ENCODE measurements at regions not wholly inside any gene's neighbourhood (a gene's known extent, or its start where the extent isn't known, plus 50 kb on each side); places are given as distances from the start of the nearest gene placed in this dataset.

DNA sequence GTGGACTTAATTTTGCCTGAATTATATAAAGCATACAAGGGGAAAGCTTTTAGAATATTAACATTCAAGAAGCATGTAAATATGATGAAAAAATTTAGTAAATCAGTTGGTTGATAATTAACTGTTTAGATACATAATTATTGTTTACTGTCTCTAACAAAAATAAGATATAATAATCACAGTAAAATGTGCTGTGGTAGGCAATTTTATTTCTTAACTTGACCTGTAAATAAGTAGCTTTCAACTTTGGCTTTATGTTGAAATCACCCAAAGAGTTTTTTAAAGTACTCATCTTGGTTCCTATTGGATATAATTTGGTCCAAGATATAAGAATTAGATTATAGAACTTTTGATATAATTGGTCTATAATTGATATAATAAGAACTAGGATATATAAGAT lies 1374.5 kb downstream of the NSUN3 start:
- no peak overlapping the region for H3K4me3 ChIP-seq (ENCODE audit: low read length)
- ATAC-seq, result no peak
- no peaks in the 10 kb centered on the region for H3K9me3 ChIP-seq (ENCODE audit: control insufficient read depth, low read length)
- no peak overlapping the region for H3K27ac ChIP-seq (ENCODE audit: low read length)
- H3K4me1 ChIP-seq (ENCODE audit: control insufficient read depth, insufficient read depth, low read length), result no peaks in the 10 kb centered on the region
- no peak for DNase-seq
- no peaks in the 10 kb centered on the region for H3K27me3 ChIP-seq (ENCODE audit: control insufficient read depth, insufficient read depth)
- intact Hi-C loops (cut with DNase I), result no loop called here

- Histone ChIP-seq H3K4me3 (ENCODE audit: low read length) (no peak overlapping the region), H3K27me3 (ENCODE audit: control insufficient read depth, insufficient read depth) (no peaks in the 10 kb centered on the region), H3K27ac (ENCODE audit: low read length) (no peak overlapping the region), H3K9me3 (ENCODE audit: control insufficient read depth, low read length) (no peaks in the 10 kb centered on the region), H3K4me1 (ENCODE audit: control insufficient read depth, insufficient read depth, low read length) (no peaks in the 10 kb centered on the region)
- ATAC-seq, result no peak
- DNase-seq, result no peak
- intact Hi-C loops (cut with DNase I), result no loop called here
These were observed 1375.4 kb downstream of the NSUN3 start for GRCh38 chr3:95438274-95438673.

DNA sequence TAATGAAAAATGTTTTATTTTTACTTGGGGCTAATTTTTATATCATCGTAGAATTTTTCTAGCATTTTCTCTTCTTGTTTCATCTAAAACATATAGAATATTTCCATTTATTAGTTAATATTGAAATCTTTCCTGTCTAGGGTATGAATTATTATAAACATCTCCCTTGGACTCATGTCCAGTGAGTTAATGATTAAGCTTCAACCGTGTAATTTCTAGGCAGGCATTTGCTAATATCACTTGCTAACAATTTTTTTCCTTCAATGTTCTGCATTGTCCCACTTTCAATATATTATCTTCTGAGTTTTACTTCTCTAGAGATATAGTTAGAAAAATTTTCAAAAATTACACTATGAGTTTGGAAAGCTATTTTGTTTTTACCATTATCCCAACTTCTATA lies 1371.6 kb upstream of the EPHA6 start:
- no peak overlapping the region for H3K27ac ChIP-seq (ENCODE audit: low read length)
- DNase-seq (no peak), ATAC-seq (no peak)
- 76% methylated on average over 2 of the region's 2 CpGs for WGBS
- intact Hi-C loops (cut with DNase I), result no loop called here
- no peaks in the 10 kb centered on the region for H3K9me3 ChIP-seq (ENCODE audit: control insufficient read depth, low read length)
- H3K4me3 ChIP-seq (ENCODE audit: low read length), result no peak overlapping the region
- no peaks in the 10 kb centered on the region for H3K4me1 ChIP-seq (ENCODE audit: control insufficient read depth, insufficient read depth, low read length)
- H3K27me3 ChIP-seq (ENCODE audit: control insufficient read depth, insufficient read depth), result no peaks in the 10 kb centered on the region

GRCh38 chr3:95449841-95450240 lies 1364.6 kb upstream of the EPHA6 start:
- H3K27me3 ChIP-seq (ENCODE audit: control insufficient read depth, insufficient read depth), result no peaks in the 10 kb centered on the region
- H3K4me3 ChIP-seq (ENCODE audit: low read length), result no peak overlapping the region
- WGBS, result 73% methylated on average over 1 of the region's 1 CpG
- H3K27ac ChIP-seq (ENCODE audit: low read length), result no peak overlapping the region
- DNase-seq (no peak), ATAC-seq (no peak)
- intact Hi-C loops (cut with DNase I), result no loop called here
- H3K4me1 ChIP-seq (ENCODE audit: control insufficient read depth, insufficient read depth, low read length), result no peaks in the 10 kb centered on the region
- no peaks in the 10 kb centered on the region for H3K9me3 ChIP-seq (ENCODE audit: control insufficient read depth, low read length)

DNA sequence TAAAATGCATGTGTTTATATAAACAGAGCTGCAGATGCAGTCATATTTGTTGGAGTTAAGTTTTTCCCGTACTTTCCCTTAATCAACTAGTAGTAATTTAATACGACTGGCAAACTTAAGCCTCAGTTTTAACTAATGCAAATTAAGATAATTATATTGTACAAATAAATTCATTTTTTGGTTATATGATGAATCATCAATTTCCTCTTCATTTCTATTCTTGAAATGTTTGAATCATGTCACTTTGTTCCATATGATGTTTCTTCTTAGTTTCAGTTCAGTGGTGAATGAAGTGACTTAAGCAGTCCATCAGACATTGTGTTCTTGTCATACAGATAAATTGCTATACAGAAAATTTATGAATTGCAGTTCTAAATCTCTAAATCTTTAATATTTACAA lies 1361.2 kb upstream of the EPHA6 start:
- Histone ChIP-seq H3K27ac (ENCODE audit: low read length) (no peak overlapping the region), H3K27me3 (ENCODE audit: control insufficient read depth, insufficient read depth) (no peaks in the 10 kb centered on the region), H3K4me1 (ENCODE audit: control insufficient read depth, insufficient read depth, low read length) (no peaks in the 10 kb centered on the region), H3K4me3 (ENCODE audit: low read length) (no peak overlapping the region), H3K9me3 (ENCODE audit: control insufficient read depth, low read length) (no peaks in the 10 kb centered on the region)
- no peak for DNase-seq
- WGBS, result 82% methylated on average over 2 of the region's 2 CpGs
- no peak for ATAC-seq
- intact Hi-C loops (cut with DNase I), result no loop called here

DNA sequence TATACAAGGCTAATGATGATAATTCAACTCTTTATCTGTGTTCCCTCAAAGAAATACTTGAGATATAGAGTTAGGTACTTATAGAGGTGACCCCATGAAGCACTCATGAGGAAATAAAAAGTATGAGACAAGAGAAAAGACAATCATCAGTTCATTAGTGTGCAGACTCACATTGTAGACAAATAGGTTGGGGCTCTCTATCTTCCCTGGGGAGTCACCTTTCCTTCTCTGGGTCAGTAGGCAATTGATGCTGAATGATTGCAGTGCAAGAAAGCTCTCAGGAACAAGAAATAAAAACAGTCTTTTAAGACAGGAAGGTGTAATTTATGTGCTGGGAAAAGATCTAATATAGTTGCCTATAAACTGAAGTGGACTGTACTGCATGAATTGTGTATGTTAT lies 1357.6 kb upstream of the EPHA6 start:
- Histone ChIP-seq H3K4me1 (ENCODE audit: control insufficient read depth, insufficient read depth, low read length) (peaks cover 2% of the 10 kb centered on the region), H3K27ac (ENCODE audit: low read length) (no peak overlapping the region), H3K9me3 (ENCODE audit: control insufficient read depth, low read length) (no peaks in the 10 kb centered on the region), H3K27me3 (ENCODE audit: control insufficient read depth, insufficient read depth) (no peaks in the 10 kb centered on the region), H3K4me3 (ENCODE audit: low read length) (no peak overlapping the region)
- intact Hi-C loops (cut with DNase I), result no loop called here
- DNase-seq (no peak), ATAC-seq (no peak)

DNA sequence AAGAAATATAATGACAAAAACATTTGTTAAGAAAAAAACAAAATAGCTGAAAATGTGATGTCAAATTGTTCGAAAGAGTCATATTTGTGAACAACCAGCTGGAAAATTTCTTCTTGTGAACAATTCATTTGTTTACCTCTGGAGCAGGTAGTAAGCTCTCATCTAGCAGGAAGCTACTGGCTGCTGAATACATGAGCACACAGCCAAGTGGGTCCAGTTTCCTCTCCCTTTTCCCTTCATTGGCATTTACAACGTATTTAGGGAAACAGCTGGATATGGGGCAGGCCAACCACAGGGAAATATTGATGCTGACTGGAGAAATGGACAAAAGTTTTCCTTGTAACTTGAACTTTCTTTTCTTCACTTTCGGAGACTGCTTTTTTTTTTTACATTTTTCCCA lies 1354.7 kb upstream of the EPHA6 start:
- peak in 1 of 3 donors; percentile 29 for DNase-seq
- 40% methylated on average over 3 of the region's 3 CpGs for WGBS
- ATAC-seq, result no peak
- Histone ChIP-seq H3K4me3 (ENCODE audit: low read length) (no peak overlapping the region), H3K4me1 (ENCODE audit: control insufficient read depth, insufficient read depth, low read length) (peaks cover 2% of the 10 kb centered on the region), H3K27ac (ENCODE audit: low read length) (no peak overlapping the region), H3K9me3 (ENCODE audit: control insufficient read depth, low read length) (no peaks in the 10 kb centered on the region), H3K27me3 (ENCODE audit: control insufficient read depth, insufficient read depth) (no peaks in the 10 kb centered on the region)
- intact Hi-C loops (cut with DNase I), result no loop called here

GRCh38 chr3:95460274-95460673 lies 1354.1 kb upstream of the EPHA6 start:
- ATAC-seq, result peak; percentile 55 to 89

GRCh38 chr3:95462161-95462560 lies 1352.2 kb upstream of the EPHA6 start:
- Histone ChIP-seq H3K4me3 (ENCODE audit: low read length) (no peak overlapping the region), H3K27me3 (ENCODE audit: control insufficient read depth, insufficient read depth) (no peaks in the 10 kb centered on the region), H3K9me3 (ENCODE audit: control insufficient read depth, low read length) (no peaks in the 10 kb centered on the region), H3K27ac (ENCODE audit: low read length) (no peak overlapping the region), H3K4me1 (ENCODE audit: control insufficient read depth, insufficient read depth, low read length) (peaks cover 2% of the 10 kb centered on the region)
- WGBS, result 95% methylated on average over 5 of the region's 5 CpGs
- DNase-seq (no peak), ATAC-seq (no peak)
- intact Hi-C loops (cut with DNase I), result no loop called here

More at GRCh38 chr3:95460274-95460673, 1354.1 kb upstream of the EPHA6 start:
- Histone ChIP-seq H3K9me3 (ENCODE audit: control insufficient read depth, low read length) (no peaks in the 10 kb centered on the region), H3K27ac (ENCODE audit: low read length) (no peak overlapping the region), H3K27me3 (ENCODE audit: control insufficient read depth, insufficient read depth) (no peaks in the 10 kb centered on the region), H3K4me3 (ENCODE audit: low read length) (no peak overlapping the region), H3K4me1 (ENCODE audit: control insufficient read depth, insufficient read depth, low read length) (peaks cover 2% of the 10 kb centered on the region)
- intact Hi-C loops (cut with DNase I), result no loop called here
- 12% methylated on average over 2 of the region's 2 CpGs for WGBS
- peak in 1 of 3 donors; percentile 28 for DNase-seq

GRCh38 chr3:95464346-95464745 lies 1350.0 kb upstream of the EPHA6 start:
- H3K9me3 ChIP-seq (ENCODE audit: control insufficient read depth, low read length), result no peaks in the 10 kb centered on the region
- H3K27ac ChIP-seq (ENCODE audit: low read length), result no peak overlapping the region
- ATAC-seq (no peak), DNase-seq (no peak)
- intact Hi-C loops (cut with DNase I), result no loop called here
- H3K27me3 ChIP-seq (ENCODE audit: control insufficient read depth, insufficient read depth), result no peaks in the 10 kb centered on the region
- peaks cover 2% of the 10 kb centered on the region for H3K4me1 ChIP-seq (ENCODE audit: control insufficient read depth, insufficient read depth, low read length)
- WGBS, result 39% methylated on average over 1 of the region's 1 CpG
- H3K4me3 ChIP-seq (ENCODE audit: low read length), result no peak overlapping the region

DNA sequence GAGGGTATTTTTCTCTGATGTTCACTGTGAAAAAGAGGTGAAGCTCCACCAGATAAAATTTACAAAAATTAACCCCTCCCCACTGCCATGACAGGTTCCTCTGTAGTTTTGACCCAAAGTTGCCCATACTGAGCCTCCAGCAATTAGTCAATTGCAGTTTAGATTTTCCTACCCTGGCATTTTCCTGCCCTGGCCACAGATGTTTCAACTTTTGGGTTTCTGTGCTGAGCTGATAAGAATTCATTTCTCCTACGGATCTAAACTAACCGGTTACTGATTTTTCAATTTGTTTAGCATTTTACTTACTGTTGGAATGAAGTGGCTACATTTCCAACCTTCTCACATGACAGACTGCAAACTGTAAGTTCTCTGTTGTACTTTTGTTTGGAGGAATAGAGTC lies 1346.1 kb upstream of the EPHA6 start:
- Histone ChIP-seq H3K9me3 (ENCODE audit: control insufficient read depth, low read length) (no peaks in the 10 kb centered on the region), H3K4me1 (ENCODE audit: control insufficient read depth, insufficient read depth, low read length) (no peaks in the 10 kb centered on the region), H3K27ac (ENCODE audit: low read length) (no peak overlapping the region), H3K4me3 (ENCODE audit: low read length) (no peak overlapping the region), H3K27me3 (ENCODE audit: control insufficient read depth, insufficient read depth) (no peaks in the 10 kb centered on the region)
- ATAC-seq, result no peak
- no peak for DNase-seq
- WGBS, result 60% methylated on average over 2 of the region's 2 CpGs
- intact Hi-C loops (cut with DNase I), result no loop called here

- WGBS, result 64% methylated on average over 1 of the region's 1 CpG
- Histone ChIP-seq H3K4me1 (ENCODE audit: control insufficient read depth, insufficient read depth, low read length) (no peaks in the 10 kb centered on the region), H3K4me3 (ENCODE audit: low read length) (no peak overlapping the region), H3K9me3 (ENCODE audit: control insufficient read depth, low read length) (no peaks in the 10 kb centered on the region), H3K27ac (ENCODE audit: low read length) (no peak overlapping the region), H3K27me3 (ENCODE audit: control insufficient read depth, insufficient read depth) (no peaks in the 10 kb centered on the region)
- intact Hi-C loops (cut with DNase I), result no loop called here
- DNase-seq (peak in 1 of 3 donors; percentile 23), ATAC-seq (no peak)
These were observed 1340.1 kb upstream of the EPHA6 start for GRCh38 chr3:95474338-95474737.
